NCI-H748 (cell line): ENCODE measurements at regions not wholly inside any gene's neighbourhood (a gene's known extent, or its start where the extent isn't known, plus 50 kb on each side); places are given as distances from the start of the nearest gene placed in this dataset.

Source experiments
- DNase-seq: peaks from one replicate; lab custom pipeline; 2025; ENCODE audit not compliant: unreplicated experiment; lab: John Stamatoyannopoulos, UW

DNA sequence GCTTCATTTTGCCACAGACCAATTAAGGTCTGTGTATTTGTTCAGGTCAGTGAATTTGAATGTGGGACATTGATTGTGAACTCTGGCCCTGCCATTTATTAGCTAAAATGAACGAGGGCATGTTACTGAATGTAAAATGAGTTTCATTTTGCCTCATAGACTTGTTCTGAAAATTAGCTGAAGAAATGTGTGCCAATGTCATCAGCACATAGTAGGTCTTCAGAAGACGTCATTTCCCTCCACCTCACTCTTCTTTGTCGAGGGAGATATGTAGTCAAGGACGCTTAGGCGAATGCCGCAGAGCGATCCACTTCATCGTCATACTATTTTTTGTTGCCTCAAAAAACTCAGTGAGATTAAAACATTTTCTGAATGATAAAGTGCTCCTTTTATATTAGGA lies 291.7 kb downstream of the SMOC2 start:
- no peak for DNase-seq

DNA sequence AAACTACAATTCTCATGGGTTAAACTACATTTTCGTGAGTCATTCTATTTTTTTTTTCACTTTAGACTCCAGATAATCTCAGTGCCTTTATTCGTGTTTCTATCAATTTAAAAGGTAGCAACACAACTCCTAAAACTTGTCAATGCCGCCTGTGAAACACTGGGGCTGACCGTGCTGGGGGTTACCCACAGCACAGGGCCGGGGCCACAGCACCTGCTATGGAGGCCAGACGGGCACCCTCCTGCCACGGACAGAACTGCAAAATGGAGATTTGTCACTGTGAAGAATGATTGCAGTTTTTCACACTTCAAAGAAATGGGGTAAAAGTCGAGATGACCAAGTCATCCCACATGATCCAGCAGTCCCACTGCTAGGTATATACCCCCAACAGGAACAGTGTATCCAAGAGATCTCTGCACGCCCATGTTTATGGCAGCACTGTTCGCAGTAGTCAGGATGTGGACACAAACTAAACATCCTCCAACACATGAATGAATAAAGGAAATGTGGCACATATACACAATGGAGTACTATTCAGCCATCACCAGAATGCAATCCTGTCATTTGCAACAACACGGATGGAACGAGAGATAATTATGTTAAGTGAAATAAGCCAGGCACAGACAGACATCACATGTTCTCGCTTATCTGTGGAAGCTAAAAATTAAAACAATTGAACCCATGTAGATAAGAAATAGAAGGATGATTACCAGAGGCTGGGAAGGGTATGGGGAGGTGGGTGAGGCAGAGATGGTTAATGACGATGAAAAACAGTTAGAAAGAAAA lies 290.1 kb downstream of the SMOC2 start:
- DNase-seq: no peak

DNA sequence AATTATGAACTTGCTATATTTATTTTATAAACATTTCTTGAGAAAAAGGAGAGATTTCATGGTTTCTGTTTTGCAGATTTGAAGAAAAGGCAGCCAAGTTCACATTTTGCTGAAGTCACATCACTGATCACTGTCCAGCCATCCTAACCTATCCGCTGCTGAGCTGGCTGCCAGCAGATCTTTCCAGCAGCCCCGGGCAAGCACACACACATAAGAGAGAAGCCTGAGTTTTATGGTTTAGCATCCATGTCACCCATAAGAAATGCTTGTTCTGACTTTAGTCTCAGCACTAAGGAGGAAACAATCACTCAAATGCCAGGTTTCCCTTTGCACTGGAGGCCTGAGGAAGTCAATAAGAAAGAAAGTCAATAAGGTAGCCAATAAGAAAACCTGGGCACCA lies 287.1 kb downstream of the SMOC2 start:
- DNase-seq: no peak

DNA sequence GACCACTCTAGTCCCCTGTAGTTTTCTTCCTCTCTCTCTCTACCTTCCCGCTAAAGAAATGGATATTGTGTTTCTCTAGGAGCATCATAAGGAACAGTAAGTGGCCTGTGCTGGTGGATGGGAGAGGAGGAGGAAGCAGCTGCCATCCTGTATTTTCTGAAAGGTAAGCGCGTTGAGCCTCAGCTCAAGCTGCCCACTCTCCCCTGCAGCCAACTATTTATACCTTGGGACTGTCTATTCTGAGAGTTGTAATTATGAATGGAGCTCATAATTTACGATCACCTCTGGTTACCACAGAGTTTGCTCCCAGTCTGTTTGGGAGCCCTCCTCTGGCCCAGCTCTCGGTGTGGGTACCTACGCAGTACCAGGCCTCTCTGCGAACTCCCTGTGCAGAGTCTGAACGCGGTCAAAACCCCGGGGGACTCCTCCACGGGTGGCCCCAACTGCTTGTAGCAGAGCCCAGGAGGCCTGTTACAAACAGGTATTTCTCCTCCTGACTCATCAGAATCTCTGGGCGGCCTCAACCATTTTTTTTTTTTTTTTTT lies 285.4 kb downstream of the SMOC2 start:
- peak; percentile 46 for DNase-seq

DNA sequence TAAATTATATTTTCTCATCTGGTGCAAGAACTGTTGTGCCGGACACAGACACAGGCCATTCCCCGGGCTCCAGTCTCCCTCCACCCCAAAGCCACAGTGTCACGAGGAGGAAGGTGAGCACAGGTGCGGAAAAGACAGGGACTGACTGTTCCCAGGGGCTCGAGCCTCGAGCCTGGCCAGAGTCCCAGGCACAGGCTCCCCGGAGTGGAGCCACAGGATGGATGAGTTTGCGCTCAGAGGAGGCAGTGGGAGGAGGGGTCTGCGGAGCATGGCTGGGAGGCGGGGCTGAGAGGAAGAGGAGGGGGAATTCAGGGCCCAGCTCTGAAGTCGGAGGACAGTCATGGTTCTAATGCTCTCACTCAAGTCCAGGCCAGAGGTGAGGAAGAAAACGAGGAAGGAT lies 284.8 kb downstream of the SMOC2 start:
- DNase-seq: peak; percentile 16

DNA sequence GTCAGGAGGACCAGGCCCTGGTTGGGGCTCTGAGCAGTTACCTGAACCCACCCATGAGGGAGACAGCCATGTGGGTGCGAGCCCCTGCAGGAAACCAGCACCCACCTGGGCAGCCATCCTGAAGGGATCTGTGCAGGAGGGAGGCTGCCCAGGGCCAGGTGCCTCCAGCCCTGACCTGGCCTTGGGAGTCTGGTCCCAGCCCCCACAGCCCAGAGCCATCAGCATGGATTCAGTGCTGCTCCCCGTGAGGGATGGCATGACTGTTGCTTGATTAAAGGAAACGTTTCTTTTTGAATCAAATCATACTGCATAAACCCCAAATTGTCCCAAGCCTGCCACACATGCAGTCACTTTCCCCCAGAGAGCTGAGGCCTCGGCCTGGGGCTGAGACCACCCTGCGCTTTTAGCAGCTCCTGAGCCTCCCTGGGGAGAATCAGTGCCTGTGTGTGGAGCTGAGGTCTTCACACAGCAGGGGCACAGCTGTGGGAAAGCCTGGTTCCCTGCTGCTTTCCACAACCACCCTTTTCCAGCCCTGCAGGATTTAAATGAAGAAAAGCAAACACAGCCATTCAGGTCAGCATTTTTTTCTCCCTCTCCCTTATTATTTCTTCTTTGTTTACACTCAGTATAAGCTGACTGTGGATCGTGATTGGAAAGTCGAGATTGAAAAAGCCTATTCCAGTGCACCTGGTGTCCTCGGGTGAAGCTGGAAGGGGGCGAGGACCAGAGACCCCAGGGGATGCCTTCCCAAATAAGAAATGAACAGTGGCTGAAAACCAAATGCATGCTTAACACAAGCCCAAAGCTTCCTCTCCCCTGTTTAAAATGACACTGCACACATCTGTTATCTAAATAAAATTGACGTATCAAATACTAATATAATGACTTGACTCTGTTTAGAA lies 283.9 kb downstream of the SMOC2 start:
- peak; percentile 66 for DNase-seq

DNA sequence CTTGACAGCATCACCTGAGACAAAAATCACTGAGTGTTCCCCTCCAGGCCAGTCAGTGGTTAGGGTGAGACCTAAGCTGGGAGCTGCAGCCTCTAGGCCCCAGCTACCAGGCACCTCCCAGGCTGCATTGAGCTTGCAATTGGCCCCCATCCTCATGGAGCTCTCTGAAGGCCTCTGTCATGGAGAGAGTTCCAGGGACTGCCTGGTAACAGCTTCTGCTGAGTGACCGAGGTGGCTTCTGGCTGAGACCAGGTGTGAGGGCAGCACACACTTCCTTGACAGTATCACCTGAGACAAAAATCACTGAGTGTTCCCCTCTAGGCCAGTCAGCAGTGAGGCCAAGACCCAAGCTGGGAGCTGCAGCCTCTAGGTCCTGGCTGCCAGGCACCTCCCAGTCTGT lies 283.0 kb downstream of the SMOC2 start:
- no peak for DNase-seq

DNA sequence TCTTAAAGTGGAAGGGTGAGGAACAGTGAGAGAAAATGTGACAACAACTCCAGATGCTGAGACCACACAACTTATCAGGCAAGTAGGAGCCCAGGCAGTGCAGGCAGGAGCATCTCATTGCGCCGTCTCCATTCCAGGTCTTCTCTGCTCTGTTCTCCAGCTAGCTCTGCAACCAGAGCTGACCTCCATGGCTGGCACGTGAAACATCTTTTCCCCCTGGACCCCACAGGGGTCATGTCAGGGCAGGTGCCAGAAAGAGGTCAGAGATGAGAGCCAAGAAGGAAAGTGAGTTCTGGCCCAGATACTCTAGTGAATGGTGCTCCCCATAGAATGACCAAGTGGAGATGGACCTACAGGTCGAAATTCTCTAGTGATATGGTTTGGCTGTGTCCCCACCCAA lies 281.4 kb downstream of the SMOC2 start:
- DNase-seq: no peak

DNA sequence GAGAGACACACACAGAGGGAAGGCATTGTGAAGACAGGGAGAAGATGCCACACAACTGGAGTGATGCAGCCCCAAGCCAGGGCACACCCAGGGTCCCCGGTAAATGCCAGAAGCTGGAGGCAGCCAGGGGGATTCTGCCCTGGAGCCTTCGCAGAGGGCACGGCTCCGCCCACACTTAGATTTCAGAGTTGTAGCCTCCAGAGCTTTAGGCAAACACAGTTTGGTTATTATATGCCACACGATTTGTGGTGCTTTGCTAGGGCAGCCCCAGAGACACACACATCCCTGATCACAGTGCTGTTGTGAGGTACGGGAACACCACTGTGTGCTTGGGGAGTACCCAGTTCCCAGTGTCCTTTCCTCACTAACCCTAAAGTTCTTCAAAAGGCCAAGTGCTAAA lies 280.6 kb downstream of the SMOC2 start:
- no peak for DNase-seq

DNA sequence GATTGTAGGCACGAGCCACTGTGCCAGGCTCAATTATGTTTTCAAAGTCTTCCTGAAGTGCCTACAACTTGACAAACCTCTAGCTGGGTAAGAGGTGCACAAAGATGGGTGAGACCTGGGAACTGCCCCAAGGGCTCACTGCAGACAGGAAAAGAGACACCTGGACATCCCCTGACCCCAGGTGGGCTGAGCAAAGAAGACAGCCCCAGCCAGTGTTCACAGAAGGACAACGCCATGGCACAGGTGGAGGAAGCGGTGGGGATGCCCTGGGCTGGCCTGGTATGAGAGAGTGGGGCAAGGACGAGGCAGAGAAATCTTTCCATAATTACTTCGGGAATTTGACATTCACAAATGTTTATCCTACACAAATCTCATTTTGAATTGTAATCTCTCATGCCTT lies 278.9 kb downstream of the SMOC2 start:
- DNase-seq: no peak

DNA sequence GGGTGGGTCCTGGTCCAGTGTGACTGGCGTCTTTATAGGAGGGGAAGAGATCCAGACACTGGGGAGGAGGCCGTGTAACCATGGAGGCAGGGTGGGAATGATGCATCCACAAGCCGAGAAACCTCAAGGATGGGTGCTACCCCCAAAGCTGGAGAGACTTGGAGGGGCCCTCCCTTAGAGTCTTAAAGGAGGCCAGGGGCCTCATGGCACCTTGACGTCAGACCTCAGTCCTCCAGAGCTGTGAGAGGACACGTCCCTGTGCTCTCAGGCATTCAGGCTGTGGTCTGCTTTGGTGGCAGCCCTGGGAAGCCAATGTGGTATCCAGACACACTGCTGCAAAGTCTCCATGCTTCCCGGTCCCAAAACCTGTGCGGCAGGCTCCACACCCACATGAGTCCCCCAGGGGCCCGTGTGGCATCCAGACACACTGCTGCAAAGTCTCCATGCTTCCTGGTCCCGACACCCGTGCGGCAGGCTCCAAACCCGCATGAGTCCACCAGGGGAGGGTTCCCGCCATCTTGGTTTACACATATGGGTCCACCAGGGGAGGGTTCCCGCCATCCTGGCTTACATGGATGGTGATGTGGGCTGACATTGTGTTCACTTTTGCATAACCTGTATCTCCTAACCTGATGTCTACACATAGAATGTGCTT lies 278.0 kb downstream of the SMOC2 start:
- no peak for DNase-seq
